ENCODE measurements at regions not wholly inside any gene's neighbourhood (a gene's known extent, or its start where the extent isn't known, plus 50 kb on each side); places are given as distances from the start of the nearest gene placed in this dataset.

DNA sequence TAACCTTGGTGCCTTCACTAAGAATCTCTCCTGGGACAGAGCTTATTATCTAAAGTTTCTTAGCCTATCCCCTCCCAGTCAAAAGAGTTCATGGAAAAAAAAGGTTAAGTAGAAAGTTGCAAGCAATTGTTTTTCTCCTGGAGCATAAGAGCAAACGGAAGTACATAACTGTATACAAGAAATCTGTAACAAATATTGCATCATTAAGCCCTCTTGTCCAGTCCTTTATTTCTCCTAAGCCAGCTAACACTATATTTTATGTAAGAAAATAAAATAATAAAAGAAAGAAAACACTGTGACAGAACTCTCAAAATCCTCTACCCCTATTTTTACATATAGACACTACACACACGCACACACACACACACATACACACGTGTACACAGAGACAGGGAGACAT is 255.3 kb downstream of the NAF1 start:
- no peak for TF ChIP-seq EZH2 (IDR thresholded peaks at IDR 0.05; ENCODE audit: insufficient read depth, poor library complexity, severe bottlenecking)
- no peak for TF ChIP-seq EZH2phosphoT487 (IDR thresholded peaks at IDR 0.05; ENCODE audit: insufficient read depth, low read depth)
